HFFc6 (cell line): ENCODE measurements at regions not wholly inside any gene's neighbourhood (a gene's known extent, or its start where the extent isn't known, plus 50 kb on each side); places are given as distances from the start of the nearest gene placed in this dataset.

Experiments
- DNase-seq: peaks from one replicate; pipeline ENCODE4 v3.0.0-alpha.2; 2018
- H3K27ac Mint-ChIP-seq: 2 replicates; pipeline ENCODE4 v1.8.0; 2020; ENCODE audit warnings: mild to moderate bottlenecking, mixed read lengths
- H3K27me3 Mint-ChIP-seq: 2 replicates; pipeline ENCODE4 v1.8.0; 2021; ENCODE audit warnings: mild to moderate bottlenecking, moderate library complexity, mixed read lengths; ENCODE audit not compliant: insufficient read depth
- H3K36me3 Mint-ChIP-seq: 2 replicates; pipeline ENCODE4 v1.8.0; 2021; ENCODE audit warnings: low read depth, mixed read lengths
- H3K4me1 Mint-ChIP-seq: 2 replicates; pipeline ENCODE4 v1.8.0; 2020; ENCODE audit warnings: low read depth, mixed read lengths
- H3K4me3 Mint-ChIP-seq: 2 replicates; pipeline ENCODE4 v1.8.0; 2020; ENCODE audit warnings: mild to moderate bottlenecking, moderate library complexity, mixed read lengths
- H3K9me3 Mint-ChIP-seq: 2 replicates; pipeline ENCODE4 v1.8.0; 2020; ENCODE audit warnings: mild to moderate bottlenecking, mixed read lengths
- TF ChIP-seq, protein P1 (sequence below): fragments of 200-600 bp; sonication (generic); IDR thresholded peaks from 2 replicates; pipeline ENCODE4 v1.5.0; 2021; ENCODE audit warnings: antibody characterized with exemption, mild to moderate bottlenecking

DNA sequence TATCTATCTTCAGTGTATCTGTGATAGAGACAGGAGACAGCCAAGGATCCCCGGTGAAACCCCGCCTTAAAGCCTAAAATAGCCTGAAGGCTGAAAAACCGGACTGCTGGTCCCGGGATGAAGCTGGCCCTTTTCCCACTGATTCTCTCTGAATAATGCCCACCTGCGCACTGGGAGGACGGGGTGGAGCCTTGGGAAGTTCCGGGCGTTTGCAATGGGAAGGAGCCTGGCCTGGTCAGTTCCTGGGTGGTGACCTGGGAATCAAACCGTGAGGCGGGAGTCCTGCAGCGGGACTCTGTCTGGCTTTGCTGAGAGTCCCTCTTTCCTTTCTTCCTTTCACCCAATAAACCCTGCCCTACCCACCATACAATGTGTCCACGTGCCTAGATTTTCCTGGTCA lies 157.9 kb downstream of the C3orf38 start:
- H3K4me3 Mint-ChIP-seq, result no peak overlapping the region

DNA sequence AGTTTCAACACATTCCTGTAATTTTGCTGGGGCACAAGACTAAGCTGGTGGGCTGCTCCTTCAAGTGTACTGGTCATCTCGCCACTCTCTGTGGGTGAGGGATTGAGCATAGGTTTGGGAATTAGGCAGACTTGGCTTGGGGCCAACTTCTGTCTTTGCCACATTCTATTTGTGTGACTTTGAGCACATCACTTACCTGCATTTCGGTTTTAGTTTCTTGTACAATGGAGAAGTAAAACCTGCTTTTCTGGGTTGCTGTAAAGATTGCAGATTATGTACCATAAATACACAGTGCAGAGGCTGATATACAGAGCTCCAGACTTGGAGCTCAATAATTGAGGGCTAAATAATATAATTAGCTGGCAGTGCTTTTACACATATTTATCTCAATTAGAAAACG lies 162.1 kb downstream of the C3orf38 start:
- Mint-ChIP-seq H3K36me3 (no peaks in the 10 kb centered on the region), H3K9me3 (no peaks in the 10 kb centered on the region; the same call in 1 of the 2 replicates), H3K4me1 (no peaks in the 10 kb centered on the region), H3K27me3 (no peaks in the 10 kb centered on the region), H3K4me3 (no peak overlapping the region), H3K27ac (no peak overlapping the region)
- TF ChIP-seq, protein P1, sequence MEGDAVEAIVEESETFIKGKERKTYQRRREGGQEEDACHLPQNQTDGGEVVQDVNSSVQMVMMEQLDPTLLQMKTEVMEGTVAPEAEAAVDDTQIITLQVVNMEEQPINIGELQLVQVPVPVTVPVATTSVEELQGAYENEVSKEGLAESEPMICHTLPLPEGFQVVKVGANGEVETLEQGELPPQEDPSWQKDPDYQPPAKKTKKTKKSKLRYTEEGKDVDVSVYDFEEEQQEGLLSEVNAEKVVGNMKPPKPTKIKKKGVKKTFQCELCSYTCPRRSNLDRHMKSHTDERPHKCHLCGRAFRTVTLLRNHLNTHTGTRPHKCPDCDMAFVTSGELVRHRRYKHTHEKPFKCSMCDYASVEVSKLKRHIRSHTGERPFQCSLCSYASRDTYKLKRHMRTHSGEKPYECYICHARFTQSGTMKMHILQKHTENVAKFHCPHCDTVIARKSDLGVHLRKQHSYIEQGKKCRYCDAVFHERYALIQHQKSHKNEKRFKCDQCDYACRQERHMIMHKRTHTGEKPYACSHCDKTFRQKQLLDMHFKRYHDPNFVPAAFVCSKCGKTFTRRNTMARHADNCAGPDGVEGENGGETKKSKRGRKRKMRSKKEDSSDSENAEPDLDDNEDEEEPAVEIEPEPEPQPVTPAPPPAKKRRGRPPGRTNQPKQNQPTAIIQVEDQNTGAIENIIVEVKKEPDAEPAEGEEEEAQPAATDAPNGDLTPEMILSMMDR, result no peak
- no peak for DNase-seq

More for the DNA sequence above, 157.9 kb downstream of the C3orf38 start:
- Mint-ChIP-seq H3K27me3 (peaks cover 1% of the 10 kb centered on the region; the same call in 1 of the 2 replicates), H3K4me1 (no peaks in the 10 kb centered on the region), H3K36me3 (no peaks in the 10 kb centered on the region), H3K27ac (no peak overlapping the region), H3K9me3 (peaks cover 8% of the 10 kb centered on the region; the same call in 1 of the 2 replicates)
- DNase-seq, result no peak
- TF ChIP-seq, protein P1, result no peak

DNA sequence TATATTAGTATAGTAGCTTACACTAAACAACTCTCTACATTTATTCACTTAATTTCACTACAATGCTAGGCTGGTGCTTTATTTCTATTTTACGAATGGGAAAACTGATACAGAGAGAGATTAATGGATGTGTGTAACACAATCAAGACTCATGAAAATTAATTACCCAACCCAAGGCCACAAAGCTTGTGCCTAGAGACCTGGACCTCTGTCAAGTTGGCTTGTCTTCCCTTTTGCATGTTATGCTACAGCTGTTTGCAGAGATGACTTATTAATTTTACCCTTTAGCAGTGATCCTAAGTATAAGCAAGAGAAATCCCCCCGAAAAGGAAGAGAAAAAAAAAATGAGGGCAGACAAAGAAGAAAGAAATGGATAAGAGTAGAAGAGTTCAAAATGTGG lies 162.5 kb downstream of the C3orf38 start:
- no peaks in the 10 kb centered on the region for H3K27me3 Mint-ChIP-seq
- no peaks in the 10 kb centered on the region for H3K4me1 Mint-ChIP-seq
- H3K36me3 Mint-ChIP-seq, result no peaks in the 10 kb centered on the region
- no peak for DNase-seq
- no peak overlapping the region for H3K27ac Mint-ChIP-seq
- TF ChIP-seq, protein P1, result no peak
- no peak overlapping the region for H3K4me3 Mint-ChIP-seq
- H3K9me3 Mint-ChIP-seq, result peaks cover under 1% of the 10 kb centered on the region; the same call in 1 of the 2 replicates

DNA sequence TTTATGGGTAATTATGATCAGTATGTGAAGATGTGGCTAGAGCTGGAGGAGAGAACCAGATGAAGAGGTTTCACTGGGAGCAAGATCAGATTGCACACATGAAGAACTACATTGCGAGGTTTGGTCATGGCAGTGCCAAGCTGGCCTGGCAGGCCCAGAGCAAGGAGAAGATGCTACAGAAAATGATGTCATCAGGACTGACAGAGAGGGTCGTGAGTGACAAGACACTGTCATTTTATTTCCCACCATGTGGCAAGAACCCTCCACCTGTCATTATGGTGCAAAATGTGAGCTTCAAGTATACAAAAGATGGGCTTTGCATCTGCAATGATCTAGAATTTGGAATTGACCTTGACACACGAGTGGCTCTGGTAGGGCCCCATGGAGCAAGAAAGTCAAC lies 168.3 kb downstream of the C3orf38 start:
- no peaks in the 10 kb centered on the region for H3K27me3 Mint-ChIP-seq
- H3K27ac Mint-ChIP-seq, result no peak overlapping the region
- no peaks in the 10 kb centered on the region for H3K36me3 Mint-ChIP-seq
- H3K9me3 Mint-ChIP-seq, result peaks cover 14% of the 10 kb centered on the region; the same call in 1 of the 2 replicates
- TF ChIP-seq, protein P1, result no peak
- H3K4me1 Mint-ChIP-seq, result no peaks in the 10 kb centered on the region
- no peak for DNase-seq
- H3K4me3 Mint-ChIP-seq, result no peak overlapping the region

DNA sequence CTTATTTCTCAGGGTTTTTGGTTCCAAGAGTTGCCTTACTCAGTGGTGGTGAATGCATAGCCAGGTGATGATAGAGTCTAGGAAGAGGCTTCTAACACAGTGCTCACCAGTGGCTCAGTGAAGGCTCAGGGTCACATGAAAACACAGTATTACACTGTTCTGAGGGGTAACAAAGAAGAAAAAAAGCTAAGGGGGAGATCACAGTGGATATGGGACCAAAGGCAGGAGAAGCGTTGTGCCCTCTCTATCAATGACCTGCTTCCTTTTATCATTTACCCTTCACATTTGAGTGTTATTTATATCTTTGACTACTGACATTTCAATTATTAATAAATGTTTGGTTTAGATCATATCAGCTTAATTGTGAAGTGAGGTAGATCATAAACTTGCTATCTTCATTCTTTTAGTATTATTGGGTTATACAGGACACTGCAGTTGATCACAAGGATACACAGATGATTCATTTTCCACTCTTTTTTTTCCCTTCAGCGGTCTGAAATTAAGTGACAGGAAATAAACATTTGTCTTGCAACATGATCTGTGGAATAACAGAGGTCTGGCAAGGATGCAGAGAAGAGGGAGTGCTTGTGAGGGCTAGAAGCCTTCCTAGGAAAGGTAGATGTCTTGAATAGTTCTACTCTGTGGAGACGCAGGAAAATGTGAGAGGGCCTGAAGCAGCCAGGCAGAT lies 171.7 kb downstream of the C3orf38 start:
- peaks cover 14% of the 10 kb centered on the region; the same call in 1 of the 2 replicates for H3K9me3 Mint-ChIP-seq
- H3K27ac Mint-ChIP-seq, result no peak overlapping the region
- DNase-seq, result no peak
- no peaks in the 10 kb centered on the region for H3K27me3 Mint-ChIP-seq
- TF ChIP-seq, protein P1, result no peak
- no peaks in the 10 kb centered on the region for H3K4me1 Mint-ChIP-seq
- no peak overlapping the region for H3K4me3 Mint-ChIP-seq
- no peaks in the 10 kb centered on the region for H3K36me3 Mint-ChIP-seq
